ENCODE measurements at regions not wholly inside any gene's neighbourhood (a gene's known extent, or its start where the extent isn't known, plus 50 kb on each side); places are given as distances from the start of the nearest gene placed in this dataset.

DNA sequence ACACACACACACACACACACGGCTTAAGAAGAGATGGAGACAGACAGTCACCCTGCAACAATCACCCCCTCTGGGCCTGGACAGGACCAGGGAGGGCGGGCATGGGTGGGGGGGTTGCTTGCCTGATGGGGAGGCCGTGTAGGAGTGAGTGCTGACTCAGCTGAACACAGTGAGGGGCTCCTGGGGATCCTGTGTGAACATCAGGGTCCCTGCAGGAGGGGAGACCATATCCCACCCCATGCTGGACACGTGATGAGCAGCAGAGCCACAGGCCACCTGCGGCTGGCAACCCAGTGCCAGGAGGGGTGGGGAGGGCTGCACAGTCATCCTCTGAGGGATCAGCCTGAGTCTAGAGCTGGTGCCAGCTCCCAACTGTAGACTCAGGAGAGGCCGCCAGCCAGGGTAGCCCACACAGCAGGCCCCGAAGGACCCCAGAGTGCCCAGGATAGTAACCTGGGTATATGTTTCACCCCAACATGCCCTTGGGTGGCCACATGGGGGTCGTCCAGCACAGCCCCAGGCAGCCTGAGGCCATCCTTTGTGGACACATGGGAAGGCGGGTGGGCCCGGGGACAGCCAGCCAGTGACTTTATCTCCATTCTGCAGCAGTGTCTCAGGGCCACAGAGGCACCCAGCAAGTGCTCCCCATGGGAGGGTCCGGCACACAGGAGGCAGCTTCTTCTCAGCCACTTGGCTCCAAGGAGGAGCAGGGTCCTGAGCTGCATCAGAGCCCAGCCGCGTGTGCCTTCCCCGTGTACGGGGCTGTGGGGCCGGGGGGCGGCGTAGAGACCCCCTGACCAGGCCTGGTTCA, 73.7 kb upstream of the SFSWAP start:
- Histone ChIP-seq H3K9me3 (ENCODE audit: control insufficient read depth in 2 of 2, insufficient read depth in 1 of 2, low read depth in 1 of 2, low read length in 1 of 2) (no peaks in the 10 kb centered on the region), H3K27ac (ENCODE audit: low read depth in 1 of 3, low read length in 2 of 3) (no peak overlapping the region), H3K27me3 (ENCODE audit: control insufficient read depth in 3 of 3, insufficient read depth in 3 of 3, low read length in 3 of 3) (no peaks in the 10 kb centered on the region), H3K36me3 (ENCODE audit: control insufficient read depth in 3 of 3, insufficient read depth in 2 of 3, low read depth in 1 of 3, low read length in 3 of 3) (no peaks in the 10 kb centered on the region), H3K4me3 (ENCODE audit: low read depth in 1 of 3, low read length in 3 of 3) (no peak overlapping the region), H3K4me1 (ENCODE audit: control insufficient read depth in 3 of 3, insufficient read depth in 2 of 3, low read depth in 1 of 3, low read length in 2 of 3) (no peaks in the 10 kb centered on the region)
- no peak for FAIRE-seq
- 57 to 76% (median 70%) methylated on average over 17 to 18 of the region's 18 CpGs for WGBS, 3 donors
- DNase-seq, result no peak

- Histone ChIP-seq H3K36me3 (ENCODE audit: control insufficient read depth in 3 of 3, insufficient read depth in 2 of 3, low read depth in 1 of 3, low read length in 3 of 3) (no peaks in the 10 kb centered on the region), H3K27ac (ENCODE audit: low read depth in 1 of 3, low read length in 2 of 3) (no peak overlapping the region), H3K27me3 (ENCODE audit: control insufficient read depth in 3 of 3, insufficient read depth in 3 of 3, low read length in 3 of 3) (no peaks in the 10 kb centered on the region), H3K9me3 (ENCODE audit: control insufficient read depth in 2 of 2, insufficient read depth in 1 of 2, low read depth in 1 of 2, low read length in 1 of 2) (no peaks in the 10 kb centered on the region), H3K4me1 (ENCODE audit: control insufficient read depth in 3 of 3, insufficient read depth in 2 of 3, low read depth in 1 of 3, low read length in 2 of 3) (no peaks in the 10 kb centered on the region), H3K4me3 (ENCODE audit: low read depth in 1 of 3, low read length in 3 of 3) (no peak overlapping the region)
- WGBS, 3 donors, result 53 to 68% (median 54%) methylated on average over 3 of the region's 3 CpGs
- DNase-seq, result no peak
- FAIRE-seq, result no peak
These were observed 72.9 kb upstream of the SFSWAP start for GRCh38 chr12:131637986-131638385.

GRCh38 chr12:131639270-131639940, 71.5 kb upstream of the SFSWAP start:
- Histone ChIP-seq H3K9me3 (ENCODE audit: control insufficient read depth in 2 of 2, insufficient read depth in 1 of 2, low read depth in 1 of 2, low read length in 1 of 2) (no peaks in the 10 kb centered on the region), H3K36me3 (ENCODE audit: control insufficient read depth in 3 of 3, insufficient read depth in 2 of 3, low read depth in 1 of 3, low read length in 3 of 3) (no peaks in the 10 kb centered on the region), H3K4me3 (ENCODE audit: low read depth in 1 of 3, low read length in 3 of 3) (no peak overlapping the region), H3K4me1 (ENCODE audit: control insufficient read depth in 3 of 3, insufficient read depth in 2 of 3, low read depth in 1 of 3, low read length in 2 of 3) (no peaks in the 10 kb centered on the region), H3K27ac (ENCODE audit: low read depth in 1 of 3, low read length in 2 of 3) (no peak overlapping the region), H3K27me3 (ENCODE audit: control insufficient read depth in 3 of 3, insufficient read depth in 3 of 3, low read length in 3 of 3) (no peaks in the 10 kb centered on the region)
- no peak for FAIRE-seq
- WGBS, 3 donors, result 49 to 67% (median 56%) methylated on average over 11 to 12 of the region's 12 CpGs
- no peak for DNase-seq

DNA sequence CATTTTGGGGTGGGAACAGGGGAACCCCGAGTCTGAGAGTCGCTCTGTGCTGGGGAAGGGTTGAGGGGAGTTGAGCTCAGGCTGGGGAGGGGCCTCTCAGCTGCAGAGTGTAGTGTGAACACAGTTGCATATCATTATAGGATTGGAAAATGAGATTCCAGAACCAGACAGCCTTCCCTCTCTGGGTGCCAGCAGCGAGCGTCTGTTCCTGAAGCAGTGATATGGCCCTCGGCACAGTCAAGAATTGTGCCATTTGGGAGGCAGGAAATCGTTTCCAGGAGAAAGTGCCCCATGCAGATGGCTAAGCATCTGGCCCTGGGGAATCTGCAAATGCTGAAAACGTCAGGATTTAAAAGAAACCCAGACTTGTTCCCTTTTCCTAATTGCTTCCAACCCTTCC, 70.4 kb upstream of the SFSWAP start:
- 61 to 63% (median 63%) methylated on average over 7 of the region's 7 CpGs for WGBS, 3 donors
- Histone ChIP-seq H3K4me1 (ENCODE audit: control insufficient read depth in 3 of 3, insufficient read depth in 2 of 3, low read depth in 1 of 3, low read length in 2 of 3) (no peaks in the 10 kb centered on the region), H3K27me3 (ENCODE audit: control insufficient read depth in 3 of 3, insufficient read depth in 3 of 3, low read length in 3 of 3) (no peaks in the 10 kb centered on the region), H3K36me3 (ENCODE audit: control insufficient read depth in 3 of 3, insufficient read depth in 2 of 3, low read depth in 1 of 3, low read length in 3 of 3) (no peaks in the 10 kb centered on the region), H3K9me3 (ENCODE audit: control insufficient read depth in 2 of 2, insufficient read depth in 1 of 2, low read depth in 1 of 2, low read length in 1 of 2) (no peaks in the 10 kb centered on the region), H3K4me3 (ENCODE audit: low read depth in 1 of 3, low read length in 3 of 3) (no peak overlapping the region), H3K27ac (ENCODE audit: low read depth in 1 of 3, low read length in 2 of 3) (no peak overlapping the region)
- DNase-seq (no peak), FAIRE-seq (no peak)

DNA sequence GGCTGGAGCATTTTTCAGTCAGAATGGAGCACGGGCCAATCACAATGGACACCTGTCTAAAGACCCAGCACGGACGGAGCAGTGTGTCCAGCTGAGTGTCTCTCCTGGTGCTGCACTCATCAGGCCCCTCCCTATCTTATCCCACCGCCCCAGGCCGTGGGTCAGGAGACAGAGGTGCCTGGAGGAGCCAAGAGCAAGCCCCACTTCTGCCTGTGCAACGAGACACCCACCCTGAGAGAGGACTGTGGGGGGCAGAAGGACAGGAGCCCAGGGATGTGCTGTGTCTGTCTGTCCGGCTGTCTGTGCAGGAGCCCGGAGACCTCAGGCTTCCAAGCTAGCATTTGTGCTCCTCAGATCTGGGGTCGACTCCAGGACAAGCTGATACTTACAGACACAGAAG, 69.6 kb upstream of the SFSWAP start:
- WGBS, 3 donors, result 74 to 77% (median 77%) methylated on average over 9 of the region's 9 CpGs
- no peaks in the 10 kb centered on the region for H3K27me3 ChIP-seq (ENCODE audit: control insufficient read depth in 3 of 3, insufficient read depth in 3 of 3, low read length in 3 of 3)

GRCh38 chr12:131642101-131642540, 68.8 kb upstream of the SFSWAP start:
- no peaks in the 10 kb centered on the region for H3K36me3 ChIP-seq (ENCODE audit: control insufficient read depth in 3 of 3, insufficient read depth in 2 of 3, low read depth in 1 of 3, low read length in 3 of 3)
- FAIRE-seq (no peak), DNase-seq (no peak)
- H3K9me3 ChIP-seq (ENCODE audit: control insufficient read depth in 2 of 2, insufficient read depth in 1 of 2, low read depth in 1 of 2, low read length in 1 of 2), result no peaks in the 10 kb centered on the region
- H3K27me3 ChIP-seq (ENCODE audit: control insufficient read depth in 3 of 3, insufficient read depth in 3 of 3, low read length in 3 of 3), result no peaks in the 10 kb centered on the region
- H3K4me3 ChIP-seq (ENCODE audit: low read depth in 1 of 3, low read length in 3 of 3), result no peak overlapping the region
- 74 to 79% (median 76%) methylated on average over 8 of the region's 8 CpGs for WGBS, 3 donors
- H3K4me1 ChIP-seq (ENCODE audit: control insufficient read depth in 3 of 3, insufficient read depth in 2 of 3, low read depth in 1 of 3, low read length in 2 of 3), result no peaks in the 10 kb centered on the region
- no peak overlapping the region for H3K27ac ChIP-seq (ENCODE audit: low read depth in 1 of 3, low read length in 2 of 3)

More for the DNA sequence above, 69.6 kb upstream of the SFSWAP start:
- H3K4me3 ChIP-seq (ENCODE audit: low read depth in 1 of 3, low read length in 3 of 3), result no peak overlapping the region
- H3K27ac ChIP-seq (ENCODE audit: low read depth in 1 of 3, low read length in 2 of 3), result no peak overlapping the region
- H3K4me1 ChIP-seq (ENCODE audit: control insufficient read depth in 3 of 3, insufficient read depth in 2 of 3, low read depth in 1 of 3, low read length in 2 of 3), result no peaks in the 10 kb centered on the region
- no peak for FAIRE-seq
- H3K9me3 ChIP-seq (ENCODE audit: control insufficient read depth in 2 of 2, insufficient read depth in 1 of 2, low read depth in 1 of 2, low read length in 1 of 2), result no peaks in the 10 kb centered on the region
- no peaks in the 10 kb centered on the region for H3K36me3 ChIP-seq (ENCODE audit: control insufficient read depth in 3 of 3, insufficient read depth in 2 of 3, low read depth in 1 of 3, low read length in 3 of 3)
- no peak for DNase-seq

DNA sequence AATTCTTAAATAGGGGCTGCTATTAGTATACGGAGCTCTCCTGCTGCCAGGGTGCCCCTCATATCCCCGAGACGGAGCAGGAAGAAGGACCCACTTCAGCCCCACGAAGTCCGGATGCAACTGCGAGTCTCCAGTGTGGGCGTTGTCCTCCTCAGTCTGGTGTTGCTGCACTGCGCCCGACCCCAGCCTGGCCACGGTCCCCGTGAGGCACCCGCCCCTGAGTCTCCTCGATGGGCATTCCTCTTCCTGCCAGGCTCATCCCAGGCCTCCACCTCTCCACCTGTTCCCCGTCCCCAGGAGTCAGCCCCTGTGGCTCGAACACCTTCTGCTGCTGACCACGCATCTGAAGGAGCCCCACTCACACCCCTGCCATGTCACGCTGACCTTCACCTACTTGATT, 68.1 kb upstream of the SFSWAP start:
- DNase-seq, result no peak
- FAIRE-seq, result no peak
- no peaks in the 10 kb centered on the region for H3K36me3 ChIP-seq (ENCODE audit: control insufficient read depth in 3 of 3, insufficient read depth in 2 of 3, low read depth in 1 of 3, low read length in 3 of 3)
- H3K4me3 ChIP-seq (ENCODE audit: low read depth in 1 of 3, low read length in 3 of 3), result no peak overlapping the region
- no peaks in the 10 kb centered on the region for H3K4me1 ChIP-seq (ENCODE audit: control insufficient read depth in 3 of 3, insufficient read depth in 2 of 3, low read depth in 1 of 3, low read length in 2 of 3)
- H3K27me3 ChIP-seq (ENCODE audit: control insufficient read depth in 3 of 3, insufficient read depth in 3 of 3, low read length in 3 of 3), result peaks cover 0 to under 1% (median 0%) of the 10 kb centered on the region in 3 donors
- WGBS, 3 donors, result 89 to 91% (median 90%) methylated on average over 16 to 17 of the region's 17 CpGs
- no peaks in the 10 kb centered on the region for H3K9me3 ChIP-seq (ENCODE audit: control insufficient read depth in 2 of 2, insufficient read depth in 1 of 2, low read depth in 1 of 2, low read length in 1 of 2)
- no peak overlapping the region for H3K27ac ChIP-seq (ENCODE audit: low read depth in 1 of 3, low read length in 2 of 3)

DNA sequence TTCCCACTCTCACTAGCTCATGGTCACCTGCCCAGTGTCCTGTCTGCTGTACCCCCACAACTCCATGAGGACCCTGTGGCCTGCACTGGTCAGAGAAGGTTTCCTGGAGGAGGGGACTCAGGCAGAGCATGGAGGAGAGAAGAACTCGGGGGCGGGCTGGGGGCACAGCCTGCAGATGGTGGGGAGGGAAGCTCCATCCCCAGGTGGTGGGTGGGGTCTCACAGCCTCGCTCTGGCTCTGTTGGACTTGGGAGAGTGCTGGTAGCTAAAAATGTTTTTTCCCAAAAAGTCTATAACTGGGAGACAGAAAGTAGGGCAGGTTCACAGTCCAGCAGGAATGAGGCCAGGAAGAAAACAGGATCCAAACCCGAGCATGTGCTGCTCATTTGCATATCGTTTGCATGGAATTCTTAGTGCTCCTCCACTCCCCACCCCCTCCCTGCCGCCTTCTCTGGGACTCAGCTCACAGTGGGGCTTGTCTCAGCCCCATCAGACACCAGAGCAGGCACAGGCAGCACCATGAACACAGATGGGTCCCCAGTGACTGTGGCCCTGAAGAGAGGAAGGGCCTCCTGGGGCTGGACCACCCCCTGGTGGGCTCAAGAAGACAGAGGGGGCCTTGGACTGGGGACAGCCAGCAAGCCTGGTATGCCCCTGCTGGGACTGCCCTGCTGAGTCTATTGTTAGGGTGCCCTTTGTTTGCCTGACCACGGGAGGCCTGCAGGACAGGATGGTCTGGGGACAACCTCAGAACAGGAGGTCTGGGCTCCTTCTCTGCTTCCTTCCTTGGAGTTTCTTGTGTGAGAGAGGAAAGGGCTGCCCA, 67.0 kb upstream of the SFSWAP start:
- 31 to 44% (median 41%) methylated on average over 7 of the region's 7 CpGs for whole genome bisulfite sequencing, 3 donors
- no peak for FAIRE-seq

More for the DNA sequence above, 67.0 kb upstream of the SFSWAP start:
- DNase-seq, result no peak
- H3K36me3 ChIP-seq (ENCODE audit: control insufficient read depth in 3 of 3, insufficient read depth in 2 of 3, low read depth in 1 of 3, low read length in 3 of 3), result no peaks in the 10 kb centered on the region
- no peaks in the 10 kb centered on the region for H3K9me3 ChIP-seq (ENCODE audit: control insufficient read depth in 2 of 2, insufficient read depth in 1 of 2, low read depth in 1 of 2, low read length in 1 of 2)
- no peak overlapping the region for H3K27ac ChIP-seq (ENCODE audit: low read depth in 1 of 3, low read length in 2 of 3)
- no peaks in the 10 kb centered on the region for H3K4me1 ChIP-seq (ENCODE audit: control insufficient read depth in 3 of 3, insufficient read depth in 2 of 3, low read depth in 1 of 3, low read length in 2 of 3)
- no peak overlapping the region for H3K4me3 ChIP-seq (ENCODE audit: low read depth in 1 of 3, low read length in 3 of 3)
- H3K27me3 ChIP-seq (ENCODE audit: control insufficient read depth in 3 of 3, insufficient read depth in 3 of 3, low read length in 3 of 3), result peaks cover 0 to 2% (median 0%) of the 10 kb centered on the region in 3 donors
